Loucy (cell line): ENCODE measurements at regions not wholly inside any gene's neighbourhood (a gene's known extent, or its start where the extent isn't known, plus 50 kb on each side); places are given as distances from the start of the nearest gene placed in this dataset.

Experiments
- H2AFZ ChIP-seq: fragments of 200-600 bp; sonication (generic); 2 replicates; pipeline ENCODE4 v1.6.0; 2016; ENCODE audit warnings: antibody characterized with exemption, mild to moderate bottlenecking, low read length, moderate library complexity
- H3F3A ChIP-seq: fragments of 200-600 bp; 2 replicates; pipeline ENCODE4 v1.6.0; 2016; ENCODE audit warnings: antibody characterized with exemption, low read depth, mild to moderate bottlenecking
- H3K27me3 ChIP-seq: fragments of 200-600 bp; sonication (generic); 2 replicates; pipeline ENCODE4 v1.6.1; 2014; ENCODE audit warnings: low read length, mild to moderate bottlenecking; ENCODE audit not compliant: insufficient read depth, poor library complexity, severe bottlenecking
- H3K36me3 ChIP-seq: fragments of 200-600 bp; sonication (generic); 2 replicates; pipeline ENCODE4 v1.6.1; 2016; ENCODE audit warnings: low read length; ENCODE audit not compliant: insufficient read depth
- H3K4me1 ChIP-seq: fragments of 200-600 bp; sonication (generic); 2 replicates; pipeline ENCODE4 v1.5.1; 2014; ENCODE audit warnings: low read length, mild to moderate bottlenecking; ENCODE audit not compliant: insufficient read depth, poor library complexity, severe bottlenecking
- H3K4me2 ChIP-seq: fragments of 200-600 bp; sonication (generic); 2 replicates; pipeline ENCODE4 v1.6.0; 2014; ENCODE audit warnings: antibody characterized with exemption, low read length, low read depth, mild to moderate bottlenecking; ENCODE audit not compliant: poor library complexity, severe bottlenecking
- H3K4me3 ChIP-seq: fragments of 200-600 bp; sonication (generic); 2 replicates; pipeline ENCODE4 v1.5.1; 2014; ENCODE audit warnings: low read length, mild to moderate bottlenecking, mixed read lengths; ENCODE audit not compliant: poor library complexity, severe bottlenecking
- H3K79me2 ChIP-seq: fragments of 200-600 bp; sonication (generic); 2 replicates; pipeline ENCODE4 v1.6.1; 2014; ENCODE audit warnings: low read length; ENCODE audit not compliant: insufficient read depth
- H3K9ac ChIP-seq: fragments of 200-600 bp; sonication (generic); 2 replicates; pipeline ENCODE4 v1.6.0; 2014; ENCODE audit warnings: mild to moderate bottlenecking, low read depth, low read length, moderate library complexity; ENCODE audit not compliant: poor library complexity, severe bottlenecking
- H3K9me2 ChIP-seq: fragments of 200-600 bp; sonication (generic); replicated peaks from 2 replicates; pipeline ENCODE4 v1.6.1; 2016; ENCODE audit warnings: low read depth, low read length, mixed read lengths
- H3K9me3 ChIP-seq: fragments of 200-600 bp; sonication (generic); 2 replicates; pipeline ENCODE4 v1.6.1; 2014; ENCODE audit warnings: mild to moderate bottlenecking, antibody characterized with exemption, low read length, low read depth; ENCODE audit not compliant: insufficient read depth
- H4K20me1 ChIP-seq: fragments of 200-600 bp; sonication (generic); 2 replicates; pipeline ENCODE4 v1.6.0; 2014; ENCODE audit warnings: antibody characterized with exemption, low read length, mild to moderate bottlenecking; ENCODE audit not compliant: insufficient read depth, poor library complexity, severe bottlenecking
- EZH2phosphoT487 ChIP-seq: fragments of 200-600 bp; IDR thresholded peaks from 2 replicates; pipeline ENCODE4 v1.6.1; 2018; ENCODE audit warnings: antibody characterized with exemption, mild to moderate bottlenecking, moderate library complexity, borderline replicate concordance
- TF ChIP-seq, protein P1 (sequence below): fragments of 200-600 bp; sonication (generic); conservative IDR thresholded peaks from 2 replicates; pipeline ENCODE4 v1.5.1; 2014; ENCODE audit warnings: mild to moderate bottlenecking, antibody characterized with exemption, low read length

DNA sequence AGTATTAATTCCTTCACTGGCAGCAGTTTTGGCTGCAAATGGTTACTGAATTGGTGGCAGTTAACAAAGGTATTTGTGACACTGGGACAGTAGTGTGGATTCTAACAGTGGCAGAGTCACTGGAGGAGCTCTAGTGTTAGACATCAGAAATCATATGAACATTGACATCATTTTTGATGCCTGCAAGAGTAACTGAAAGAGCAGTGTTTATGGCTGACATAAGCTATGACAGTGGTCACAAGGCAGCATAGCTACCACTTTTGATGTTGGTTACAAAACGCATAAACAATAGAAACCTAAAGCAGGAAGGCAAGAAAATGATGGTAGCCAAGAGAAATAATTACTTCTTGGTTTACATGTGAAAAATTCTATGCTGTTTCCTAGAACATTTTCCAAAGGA lies 326.7 kb upstream of the MAN1A1 start:
- no peaks in the 10 kb centered on the region for H3K9me3 ChIP-seq
- no peak overlapping the region for H3K9ac ChIP-seq
- no peaks in the 10 kb centered on the region for H3K9me2 ChIP-seq
- TF ChIP-seq, protein P1, sequence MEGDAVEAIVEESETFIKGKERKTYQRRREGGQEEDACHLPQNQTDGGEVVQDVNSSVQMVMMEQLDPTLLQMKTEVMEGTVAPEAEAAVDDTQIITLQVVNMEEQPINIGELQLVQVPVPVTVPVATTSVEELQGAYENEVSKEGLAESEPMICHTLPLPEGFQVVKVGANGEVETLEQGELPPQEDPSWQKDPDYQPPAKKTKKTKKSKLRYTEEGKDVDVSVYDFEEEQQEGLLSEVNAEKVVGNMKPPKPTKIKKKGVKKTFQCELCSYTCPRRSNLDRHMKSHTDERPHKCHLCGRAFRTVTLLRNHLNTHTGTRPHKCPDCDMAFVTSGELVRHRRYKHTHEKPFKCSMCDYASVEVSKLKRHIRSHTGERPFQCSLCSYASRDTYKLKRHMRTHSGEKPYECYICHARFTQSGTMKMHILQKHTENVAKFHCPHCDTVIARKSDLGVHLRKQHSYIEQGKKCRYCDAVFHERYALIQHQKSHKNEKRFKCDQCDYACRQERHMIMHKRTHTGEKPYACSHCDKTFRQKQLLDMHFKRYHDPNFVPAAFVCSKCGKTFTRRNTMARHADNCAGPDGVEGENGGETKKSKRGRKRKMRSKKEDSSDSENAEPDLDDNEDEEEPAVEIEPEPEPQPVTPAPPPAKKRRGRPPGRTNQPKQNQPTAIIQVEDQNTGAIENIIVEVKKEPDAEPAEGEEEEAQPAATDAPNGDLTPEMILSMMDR = no peak
- no peak for TF ChIP-seq EZH2phosphoT487
- no peak overlapping the region for H3K4me2 ChIP-seq
- H3K4me1 ChIP-seq = peaks cover 5% of the 10 kb centered on the region
- no peaks in the 10 kb centered on the region for H3K79me2 ChIP-seq
- H3K4me3 ChIP-seq = no peak overlapping the region
- no peaks in the 10 kb centered on the region for H4K20me1 ChIP-seq
- H2AFZ ChIP-seq = peak overlapping the region; percentile 19; the same call in 1 of the 2 replicates
- no peaks in the 10 kb centered on the region for H3K27me3 ChIP-seq
- no peaks in the 10 kb centered on the region for H3F3A ChIP-seq
- H3K36me3 ChIP-seq = no peaks in the 10 kb centered on the region

DNA sequence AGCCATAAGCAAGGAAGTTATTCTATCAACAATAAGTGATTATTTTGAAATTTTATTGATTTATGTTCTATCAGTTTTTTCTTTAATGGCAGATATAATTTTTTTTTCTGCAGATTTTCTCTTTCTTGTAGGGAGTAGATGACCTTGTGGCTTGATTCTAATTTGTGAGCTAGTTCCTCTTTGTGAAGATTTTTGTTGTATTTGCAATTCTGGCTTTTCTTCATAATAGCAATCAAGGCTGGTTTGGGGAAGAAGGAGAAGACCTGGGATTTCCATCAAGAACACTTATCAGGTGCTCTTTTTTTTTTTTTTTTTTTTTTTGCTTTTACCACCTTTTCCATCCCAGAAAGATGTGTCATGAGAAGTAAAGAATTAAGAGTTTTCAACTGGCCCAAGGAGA lies 324.2 kb upstream of the MAN1A1 start:
- Histone ChIP-seq H3K9me2 (no peaks in the 10 kb centered on the region), H3K27me3 (no peaks in the 10 kb centered on the region), H3F3A (no peaks in the 10 kb centered on the region), H3K4me1 (peaks cover 30% of the 10 kb centered on the region), H4K20me1 (no peaks in the 10 kb centered on the region), H2AFZ (no peak overlapping the region), H3K4me2 (no peak overlapping the region), H3K9me3 (no peaks in the 10 kb centered on the region), H3K79me2 (no peaks in the 10 kb centered on the region), H3K4me3 (no peak overlapping the region), H3K9ac (no peak overlapping the region), H3K36me3 (no peaks in the 10 kb centered on the region)
- TF ChIP-seq, protein P1 = no peak
- no peak for TF ChIP-seq EZH2phosphoT487

DNA sequence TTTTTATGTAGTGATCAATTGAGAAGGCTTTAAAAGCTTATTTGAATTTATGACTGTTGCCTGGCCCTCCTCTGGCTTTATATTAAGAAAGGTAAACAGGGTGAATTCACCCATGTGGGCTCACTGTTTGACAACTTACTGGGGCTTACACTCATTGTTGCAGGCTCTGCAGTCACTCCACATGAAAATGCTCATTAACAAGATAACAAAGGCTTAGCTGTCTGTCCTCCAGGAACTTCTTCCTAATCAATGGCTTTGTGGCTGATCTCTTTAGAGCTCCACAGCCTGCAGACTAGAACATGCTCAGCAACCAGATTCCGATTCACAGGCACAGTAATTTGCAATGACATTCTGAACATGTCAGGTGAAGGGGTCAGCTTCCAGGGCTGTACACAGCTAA lies 323.2 kb upstream of the MAN1A1 start:
- H3K4me2 ChIP-seq = no peak overlapping the region
- H3K36me3 ChIP-seq = no peaks in the 10 kb centered on the region
- no peaks in the 10 kb centered on the region for H3K27me3 ChIP-seq
- no peak overlapping the region for H3K9ac ChIP-seq
- TF ChIP-seq, protein P1 = no peak
- TF ChIP-seq EZH2phosphoT487 = no peak
- no peaks in the 10 kb centered on the region for H3F3A ChIP-seq
- H3K79me2 ChIP-seq = no peaks in the 10 kb centered on the region
- no peak overlapping the region for H3K4me3 ChIP-seq
- H3K4me1 ChIP-seq = peaks cover 39% of the 10 kb centered on the region
- H2AFZ ChIP-seq = peak overlapping the region; percentile 47; the same call in 1 of the 2 replicates
- H4K20me1 ChIP-seq = no peaks in the 10 kb centered on the region
- H3K9me3 ChIP-seq = no peaks in the 10 kb centered on the region
- H3K9me2 ChIP-seq = no peaks in the 10 kb centered on the region
